Suprapubic skin (tissue), 4 donors: ENCODE measurements at regions not wholly inside any gene's neighbourhood (a gene's known extent, or its start where the extent isn't known, plus 50 kb on each side); places are given as distances from the start of the nearest gene placed in this dataset.

ENCODE experiments used
- CTCF ChIP-seq, 2 donors: fragments of 200-600 bp in 1 of 2; fragments of 450-650 bp in 1 of 2; sonication (generic) in 1 of 2; IDR thresholded peaks; one replicate each; pipeline ENCODE4 v1.5.1; 2016 to 2019; ENCODE audit warnings: antibody characterized with exemption in 2 of 2, mild to moderate bottlenecking in 1 of 2, moderate library complexity in 1 of 2
- EP300 ChIP-seq: sonication (generic); formaldehyde crosslinking; IDR thresholded peaks from one replicate; pipeline ENCODE4 v1.6.1; 2017; ENCODE audit warnings: antibody characterized with exemption
- POLR2A ChIP-seq, 2 donors: fragments of 450-650 bp; IDR thresholded peaks; one replicate each; pipeline ENCODE4 v1.6.1; 2017; ENCODE audit warnings: antibody characterized with exemption in 2 of 2, mild to moderate bottlenecking in 2 of 2, moderate library complexity in 2 of 2
- POLR2AphosphoS5 ChIP-seq, 3 donors: sonication (generic); formaldehyde crosslinking; IDR thresholded peaks; one replicate each; pipeline ENCODE4 v1.6.1; 2017; ENCODE audit warnings: antibody characterized with exemption in 3 of 3

- TF ChIP-seq EP300: no peak
- no peak for TF ChIP-seq CTCF (IDR thresholded peaks at IDR 0.05)
- TF ChIP-seq POLR2A (IDR thresholded peaks at IDR 0.05): no peak
- no peak for TF ChIP-seq POLR2AphosphoS5 (IDR thresholded peaks at IDR 0.05)
Measured at GRCh38 chr10:128306535-128306934, 180.3 kb upstream of the MKI67 start.
